ENCODE measurements at regions not wholly inside any gene's neighbourhood (a gene's known extent, or its start where the extent isn't known, plus 50 kb on each side); places are given as distances from the start of the nearest gene placed in this dataset.
"Not testable (repeated sequence)": the region's sequence is repeated elsewhere in the genome, so short reads cannot be mapped to it uniquely, and the experiment has no call there.

GRCh38 chr1:95614197-95614596 lies 380.2 kb downstream of the RWDD3 start:
- DNase-seq (ENCODE audit: low spot score), result no peak

- DNase-seq (ENCODE audit: low spot score), result no peak
Measured at GRCh38 chr1:95615421-95615820, 381.4 kb downstream of the RWDD3 start.

- no peak for DNase-seq (ENCODE audit: low spot score)
Measured at GRCh38 chr1:95620076-95620475, 386.1 kb downstream of the RWDD3 start.

GRCh38 chr1:95622609-95623008 lies 388.6 kb downstream of the RWDD3 start:
- no peak for DNase-seq (ENCODE audit: low spot score)

- no peak for DNase-seq (ENCODE audit: low spot score)
Measured at GRCh38 chr1:95625224-95625623, 391.2 kb downstream of the RWDD3 start.

GRCh38 chr1:95627244-95627643 lies 393.2 kb downstream of the RWDD3 start:
- DNase-seq (ENCODE audit: low spot score), result no peak

GRCh38 chr1:95631695-95632094 lies 397.7 kb downstream of the RWDD3 start:
- DNase-seq (ENCODE audit: low spot score), result no peak

GRCh38 chr1:95635811-95636210 lies 401.8 kb downstream of the RWDD3 start:
- no peak for DNase-seq (ENCODE audit: low spot score)

- no peak for DNase-seq (ENCODE audit: low spot score)
Measured at GRCh38 chr1:95636897-95637296, 402.9 kb downstream of the RWDD3 start.

GRCh38 chr1:95640746-95641145 lies 406.7 kb downstream of the RWDD3 start:
- DNase-seq (ENCODE audit: low spot score), result no peak

- no peak for DNase-seq (ENCODE audit: low spot score)
Measured at GRCh38 chr1:95641386-95641785, 407.4 kb downstream of the RWDD3 start.

GRCh38 chr1:95642035-95642434 lies 408.0 kb downstream of the RWDD3 start:
- DNase-seq (ENCODE audit: low spot score), result no peak

- DNase-seq (ENCODE audit: low spot score), result no peak
Measured at GRCh38 chr1:95643071-95643470, 409.1 kb downstream of the RWDD3 start.

GRCh38 chr1:95645126-95645525 lies 411.1 kb downstream of the RWDD3 start:
- not testable (repeated sequence) for DNase-seq (ENCODE audit: low spot score)

GRCh38 chr1:95650631-95651030 lies 416.6 kb downstream of the RWDD3 start:
- DNase-seq (ENCODE audit: low spot score), result no peak

- no peak for DNase-seq (ENCODE audit: low spot score)
Measured at GRCh38 chr1:95652423-95652965, 418.5 kb downstream of the RWDD3 start.

GRCh38 chr1:95653618-95654017 lies 419.6 kb downstream of the RWDD3 start:
- DNase-seq (ENCODE audit: low spot score), result no peak

- no peak for DNase-seq (ENCODE audit: low spot score)
Measured at GRCh38 chr1:95655321-95656020, 421.5 kb downstream of the RWDD3 start.

- DNase-seq (ENCODE audit: low spot score), result no peak
Measured at GRCh38 chr1:95657248-95657647, 423.2 kb downstream of the RWDD3 start.

- no peak for DNase-seq (ENCODE audit: low spot score)
Measured at GRCh38 chr1:95659166-95659565, 425.2 kb downstream of the RWDD3 start.

GRCh38 chr1:95659588-95659987 lies 425.6 kb downstream of the RWDD3 start:
- no peak for DNase-seq (ENCODE audit: low spot score)

- DNase-seq (ENCODE audit: low spot score), result no peak
Measured at GRCh38 chr1:95660736-95661135, 426.7 kb downstream of the RWDD3 start.

- DNase-seq (ENCODE audit: low spot score), result not testable (repeated sequence)
Measured at GRCh38 chr1:95663530-95663929, 429.5 kb downstream of the RWDD3 start.

- DNase-seq (ENCODE audit: low spot score), result no peak
Measured at GRCh38 chr1:95668165-95668564, 434.2 kb downstream of the RWDD3 start.
